ENCODE measurements at regions not wholly inside any gene's neighbourhood (a gene's known extent, or its start where the extent isn't known, plus 50 kb on each side); places are given as distances from the start of the nearest gene placed in this dataset.

DNA sequence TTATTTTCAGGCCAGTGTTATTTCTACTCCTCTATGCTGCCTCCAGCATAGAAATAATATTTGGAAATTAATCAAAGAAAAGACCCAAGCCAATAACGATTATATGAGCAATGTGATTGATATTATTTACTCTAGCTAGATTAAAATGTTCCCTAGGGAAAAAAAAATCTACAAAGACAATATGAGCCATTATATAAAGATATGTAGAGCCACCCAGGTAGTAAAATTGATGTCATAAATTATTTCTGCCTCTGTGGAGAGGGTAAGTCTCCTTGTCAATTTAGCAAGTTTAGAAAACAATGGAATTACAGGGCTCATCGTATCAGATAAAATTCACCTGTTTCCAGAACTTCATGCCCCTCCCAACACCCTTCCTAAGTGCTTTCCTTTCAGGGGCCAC is 202.9 kb downstream of the RDH14 start:
- intact Hi-C loops (cut with DNase I), result no loop called here
- no peak for ATAC-seq (ENCODE audit: poor library complexity)
- no peak for DNase-seq

DNA sequence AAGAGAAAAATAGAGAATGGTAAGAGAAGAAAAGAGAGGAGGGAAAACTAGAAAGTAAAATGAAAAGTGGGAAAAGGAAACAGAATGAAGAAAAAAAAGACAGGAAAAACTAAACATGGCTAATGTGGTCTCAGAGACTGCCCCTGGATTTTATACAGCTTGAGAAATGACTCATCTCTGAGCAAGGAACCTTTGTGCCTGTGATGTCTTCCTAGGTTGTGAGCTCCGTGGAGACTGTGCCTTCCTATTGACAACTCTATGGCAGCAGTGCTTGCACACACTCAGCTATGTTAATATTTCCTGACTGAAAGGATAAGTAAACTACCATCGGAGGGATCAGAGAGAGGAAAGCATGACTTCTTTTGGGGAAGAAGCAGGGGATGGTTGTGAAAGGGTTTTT is 203.8 kb downstream of the RDH14 start:
- DNase-seq (no peak), ATAC-seq (ENCODE audit: poor library complexity) (no peak)
- intact Hi-C loops (cut with DNase I), result no loop called here

DNA sequence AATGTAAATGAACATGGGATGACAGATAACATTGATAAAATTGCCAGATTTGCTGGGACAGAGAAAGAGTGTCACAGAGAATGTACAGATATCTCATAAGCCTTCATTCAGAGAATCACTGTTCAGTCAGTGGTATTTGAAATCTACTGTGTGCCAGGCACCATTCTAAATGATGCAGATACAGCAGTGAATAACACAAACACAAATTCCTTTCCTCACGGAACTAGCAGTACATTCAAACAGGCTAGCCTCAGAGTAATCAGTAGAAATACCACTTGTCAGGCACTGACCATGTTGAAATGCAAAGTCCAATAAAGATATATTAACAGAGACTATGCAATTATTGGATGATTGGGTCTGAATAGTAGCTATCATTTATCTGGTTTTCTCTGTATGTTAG is 211.0 kb downstream of the RDH14 start:
- intact Hi-C loops (cut with DNase I), result no loop called here
- ATAC-seq (ENCODE audit: poor library complexity) (no peak), DNase-seq (no peak)

DNA sequence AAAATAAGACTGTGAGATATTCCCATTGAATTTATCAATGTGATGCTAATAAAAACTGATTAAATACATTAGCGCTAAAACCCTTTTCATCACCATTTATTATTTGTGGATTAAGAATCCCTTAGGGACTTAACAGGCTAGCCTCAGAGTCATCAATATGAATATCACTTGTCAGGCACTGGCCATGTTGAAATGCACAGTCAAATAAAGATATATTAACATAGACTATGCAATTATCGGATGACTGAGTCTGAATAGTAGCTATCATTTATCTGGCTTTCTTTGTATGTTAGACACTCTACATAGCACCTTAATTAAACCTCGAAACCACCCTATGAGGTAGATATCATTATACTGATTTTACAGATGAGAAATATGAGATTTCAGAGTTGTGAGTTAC is 213.6 kb downstream of the RDH14 start:
- intact Hi-C loops (cut with DNase I), result no loop called here
- no peak for DNase-seq
- ATAC-seq (ENCODE audit: poor library complexity), result no peak

DNA sequence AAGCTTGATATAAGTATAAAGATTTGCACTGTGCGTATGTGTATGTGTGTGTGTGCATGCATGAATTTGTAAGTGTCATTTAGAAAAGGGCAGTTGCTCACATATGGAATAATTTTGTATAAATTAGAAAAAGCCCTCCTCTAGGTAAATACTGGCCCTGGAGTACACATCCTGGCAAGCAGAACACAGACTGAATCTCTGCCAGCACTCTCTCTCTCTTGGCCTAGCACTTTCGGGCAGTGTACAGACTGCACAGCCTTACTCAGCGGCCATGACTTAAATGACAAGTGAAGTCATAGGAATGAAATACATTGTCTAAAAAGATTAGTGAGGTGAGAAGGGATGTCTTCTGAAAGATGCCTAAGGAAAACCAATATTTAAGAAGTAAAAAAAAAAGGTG is 214.1 kb downstream of the RDH14 start:
- ATAC-seq (ENCODE audit: poor library complexity) (peak; percentile 97), DNase-seq (no peak)
- intact Hi-C loops (cut with DNase I), result no loop called here

DNA sequence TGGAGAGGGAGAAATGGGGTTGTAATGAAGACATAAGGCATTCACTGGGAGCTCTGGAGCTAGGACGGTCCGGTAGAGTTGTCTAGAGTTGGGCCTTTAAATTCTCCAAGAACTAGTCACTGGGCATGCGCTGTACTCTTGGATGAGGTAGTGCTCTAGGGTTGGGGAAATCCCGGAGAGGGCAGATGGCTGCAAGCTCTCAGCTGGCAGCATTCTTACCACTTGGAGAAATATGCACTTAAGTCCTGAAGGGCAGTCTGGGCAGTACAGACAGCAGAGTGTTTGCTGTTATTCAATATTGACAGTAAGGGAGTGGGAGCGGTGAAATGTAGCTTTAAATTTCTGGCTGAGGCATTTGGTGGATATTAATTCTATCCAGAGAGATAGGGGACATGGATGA is 214.6 kb downstream of the RDH14 start:
- DNase-seq (no peak), ATAC-seq (ENCODE audit: poor library complexity) (peak; percentile 95)
- intact Hi-C loops (cut with DNase I), result no loop called here

DNA sequence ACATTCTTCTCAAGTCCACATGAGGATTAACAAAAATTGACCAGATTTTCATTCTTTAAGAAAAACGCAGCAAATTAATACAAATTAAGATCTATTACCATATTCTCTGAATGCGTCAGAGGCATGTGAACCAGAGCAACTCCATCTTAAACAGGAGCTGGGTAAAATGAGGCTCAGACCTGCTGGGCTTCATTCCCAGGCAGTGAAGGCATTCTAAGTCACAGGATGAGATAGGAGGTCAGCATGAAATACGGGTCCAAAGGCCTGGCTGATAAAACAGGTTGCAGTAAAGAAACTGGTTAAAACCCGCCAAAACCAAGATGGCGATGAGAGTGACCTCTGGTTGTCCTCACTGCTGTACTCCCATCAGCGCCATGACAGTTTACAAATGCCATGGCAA is 217.6 kb downstream of the RDH14 start:
- intact Hi-C loops (cut with DNase I), result no loop called here
- DNase-seq, result no peak
- no peak for ATAC-seq (ENCODE audit: poor library complexity)

DNA sequence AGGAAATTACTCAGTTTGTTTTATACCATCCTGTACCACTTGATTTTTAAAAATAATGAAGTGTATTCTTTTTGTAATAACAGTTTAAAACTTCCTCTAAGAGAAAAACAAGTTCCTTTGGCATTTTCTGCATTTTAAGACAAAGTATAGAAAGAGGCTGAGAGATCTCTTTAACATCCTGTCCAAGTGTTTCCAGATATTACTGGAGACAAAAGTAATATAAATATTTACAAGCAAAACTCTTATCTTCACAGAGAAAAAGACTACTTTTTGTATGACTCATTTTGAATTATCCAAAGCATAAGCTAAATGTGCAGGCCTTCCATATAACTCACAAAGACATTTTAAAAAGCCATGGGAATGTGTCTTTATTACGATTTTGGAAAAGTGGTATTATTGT is 221.1 kb downstream of the RDH14 start:
- no peak for DNase-seq
- intact Hi-C loops (cut with DNase I), result no loop called here
- ATAC-seq (ENCODE audit: poor library complexity), result no peak

DNA sequence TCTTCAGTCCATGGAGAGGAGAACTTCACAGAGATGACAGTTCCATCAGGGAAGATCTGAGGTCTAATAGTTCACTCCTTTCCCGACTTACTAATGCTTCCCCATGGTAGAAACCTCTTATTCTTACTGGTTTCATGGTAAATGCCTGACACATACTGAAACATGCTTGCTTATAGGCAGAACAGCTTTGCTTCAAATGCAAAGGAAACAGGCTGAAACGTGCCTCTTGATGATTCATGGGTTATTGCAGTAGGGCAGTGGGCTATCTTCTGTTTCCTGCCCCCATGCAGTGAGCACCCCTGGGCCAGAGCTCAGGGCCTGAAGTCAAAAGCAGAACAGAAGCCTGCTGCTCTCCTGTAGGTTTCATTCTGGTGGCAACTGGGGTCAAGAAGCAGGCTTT is 223.5 kb downstream of the RDH14 start:
- intact Hi-C loops (cut with DNase I), result no loop called here
- ATAC-seq (ENCODE audit: poor library complexity) (no peak), DNase-seq (no peak)

DNA sequence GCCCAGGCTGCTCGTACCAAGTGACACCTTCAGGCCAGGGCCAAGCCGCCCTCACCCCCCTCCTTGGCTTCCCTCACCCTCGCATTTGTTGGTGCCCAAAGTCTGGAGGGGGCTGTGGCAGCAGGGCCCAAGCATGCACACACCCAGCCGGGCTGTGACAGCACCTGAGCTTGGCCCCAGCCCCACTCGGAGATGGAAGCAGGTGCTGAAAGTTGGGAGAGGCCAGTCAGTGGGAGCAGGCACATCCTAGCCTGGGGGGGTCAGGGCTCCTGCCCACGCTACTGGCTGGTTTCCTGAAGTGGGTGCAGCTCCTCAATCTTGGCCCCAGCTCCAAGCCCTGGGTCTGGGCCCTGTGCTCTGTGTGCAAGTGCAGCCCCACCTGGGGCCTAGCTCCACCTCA is 228.0 kb downstream of the RDH14 start:
- DNase-seq (no peak), ATAC-seq (ENCODE audit: poor library complexity) (no peak)
- intact Hi-C loops (cut with DNase I), result no loop called here

DNA sequence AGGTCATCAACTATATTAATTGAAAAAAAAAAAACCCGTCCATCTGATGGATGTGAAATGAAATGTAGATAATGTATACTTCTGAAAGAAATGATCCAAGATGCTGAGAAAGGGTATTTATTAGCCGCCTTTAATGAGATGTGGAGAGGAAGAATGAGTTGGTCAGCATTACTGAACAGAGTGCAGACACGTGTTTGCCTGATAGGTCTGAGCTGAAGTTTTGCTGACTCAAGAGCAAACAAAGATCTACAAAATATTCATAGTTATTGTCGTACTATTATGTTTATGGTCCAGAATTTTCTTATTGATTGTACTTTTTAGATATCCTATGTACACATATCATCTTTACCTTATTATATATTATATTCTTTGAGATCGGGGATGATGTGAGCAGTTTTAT is 235.3 kb downstream of the RDH14 start:
- intact Hi-C loops (cut with DNase I), result no loop called here
- no peak for DNase-seq
- no peak for ATAC-seq (ENCODE audit: poor library complexity)

DNA sequence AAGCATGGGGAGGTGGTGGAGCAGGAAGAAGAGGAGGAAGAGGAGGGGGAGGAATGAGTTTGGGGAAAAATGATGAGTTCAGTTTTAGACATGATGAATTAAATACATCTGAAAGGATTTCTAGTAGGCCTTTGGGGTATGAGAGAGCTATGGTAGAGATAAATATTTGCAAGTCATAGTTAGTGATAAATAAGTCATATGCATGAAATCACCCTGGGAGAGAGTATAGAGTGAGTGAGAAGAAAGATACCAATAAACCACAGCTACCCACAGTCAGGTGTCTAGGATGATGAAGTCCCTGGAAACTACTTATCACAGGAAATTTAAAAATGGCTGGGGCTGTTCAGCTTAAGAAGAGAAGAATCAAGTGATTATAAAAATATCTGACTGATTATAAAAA is 240.5 kb downstream of the RDH14 start:
- intact Hi-C loops (cut with DNase I), result no loop called here
- DNase-seq, result no peak
- ATAC-seq (ENCODE audit: poor library complexity), result no peak

DNA sequence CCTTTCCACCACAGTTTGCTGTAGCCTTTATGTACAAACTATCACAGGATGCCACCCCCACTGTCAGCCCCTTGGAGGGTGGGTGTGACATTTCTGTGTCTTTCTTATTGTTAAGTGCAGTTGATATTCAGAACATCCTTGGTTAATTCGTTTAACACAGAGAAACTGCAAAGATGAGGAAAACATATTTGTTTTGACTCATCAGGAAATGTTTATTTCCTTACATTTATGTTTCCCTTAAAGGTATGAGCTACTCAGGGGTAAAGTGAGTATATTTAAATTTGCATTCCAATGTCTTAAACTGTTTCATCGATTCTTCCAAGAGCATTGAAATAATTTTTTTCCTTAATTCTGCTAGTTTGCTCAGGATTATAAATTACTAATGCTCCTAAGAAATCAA is 243.4 kb downstream of the RDH14 start:
- ATAC-seq (ENCODE audit: poor library complexity), result no peak
- no peak for DNase-seq
- intact Hi-C loops (cut with DNase I), result no loop called here

DNA sequence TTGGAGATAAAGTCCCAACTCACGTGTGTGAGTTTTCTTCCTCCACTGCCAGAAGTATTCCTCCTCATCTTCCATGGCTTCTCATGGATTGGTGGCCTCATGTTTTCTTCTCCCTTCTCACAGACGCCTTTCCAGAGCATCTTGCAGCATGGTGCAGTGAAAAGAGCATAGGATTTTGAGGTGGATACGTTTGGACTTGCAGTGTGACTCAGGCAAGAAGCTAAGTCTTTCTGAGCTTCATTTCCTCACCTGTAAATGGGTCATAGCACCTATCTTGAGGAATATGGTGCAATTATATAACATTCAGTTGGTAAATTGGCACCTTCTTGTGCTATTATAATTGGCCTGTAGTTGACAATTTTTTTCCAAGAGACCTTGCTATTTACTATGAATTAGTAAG is 247.6 kb downstream of the RDH14 start:
- DNase-seq (no peak), ATAC-seq (ENCODE audit: poor library complexity) (no peak)
- intact Hi-C loops (cut with DNase I), result no loop called here

DNA sequence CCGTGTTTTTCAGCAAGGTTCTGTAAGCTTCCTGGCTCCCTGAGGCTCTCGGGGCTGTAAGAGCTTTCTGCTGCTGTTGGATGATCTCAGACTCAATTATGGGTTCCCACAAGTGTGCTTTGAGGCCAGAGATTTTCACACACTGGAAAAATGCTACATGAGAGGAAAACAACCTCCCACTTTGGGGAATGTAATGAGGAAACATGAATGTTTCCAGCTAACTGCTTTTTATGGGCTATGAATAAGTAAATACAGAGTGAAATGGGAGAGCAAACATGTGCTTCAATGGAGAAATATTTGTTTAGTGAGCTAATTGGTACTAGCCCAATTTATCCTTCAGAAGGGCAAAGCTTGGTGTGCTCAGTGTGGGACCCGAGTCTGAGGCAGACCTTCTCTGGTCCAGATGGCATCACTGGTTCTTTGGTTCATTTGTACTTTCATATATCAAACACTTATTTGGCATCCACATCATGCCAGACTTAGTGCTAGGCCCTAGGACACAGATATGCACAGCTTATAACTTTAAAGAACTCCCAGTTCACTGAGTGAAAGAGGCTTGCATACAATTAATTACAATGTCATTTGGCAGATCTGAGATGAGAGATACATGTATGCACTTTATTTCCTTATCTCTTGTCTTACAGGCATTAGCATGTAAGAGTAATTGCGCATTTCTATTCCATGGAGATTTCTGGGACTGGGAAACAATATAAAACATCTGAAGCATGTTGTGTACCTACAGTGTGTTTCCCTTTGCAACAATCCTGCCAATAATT is 248.8 kb downstream of the RDH14 start:
- intact Hi-C loops (cut with DNase I), result no loop called here
- no peak for DNase-seq

DNA sequence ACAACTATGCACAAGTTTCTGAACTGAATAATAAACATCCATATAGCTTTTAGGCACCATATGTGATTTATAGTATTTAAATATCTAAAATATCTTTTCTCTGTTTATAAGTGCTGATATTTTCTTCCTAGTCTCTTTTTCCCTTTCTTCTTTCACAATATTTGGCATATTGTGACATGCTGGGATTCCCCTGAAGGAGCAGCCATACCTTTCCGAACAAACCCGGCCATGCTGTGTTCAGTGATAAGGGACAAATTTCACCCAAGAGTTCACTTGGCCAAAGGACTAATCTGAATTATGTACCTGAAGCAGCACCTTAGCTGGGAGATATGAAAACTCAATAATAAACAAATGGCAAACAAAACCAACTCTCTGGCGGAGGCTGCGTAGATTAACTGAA is 250.8 kb downstream of the RDH14 start:
- intact Hi-C loops (cut with DNase I), result no loop called here
- DNase-seq (no peak), ATAC-seq (ENCODE audit: poor library complexity) (no peak)

More for the DNA sequence above, 248.8 kb downstream of the RDH14 start:
- ATAC-seq (ENCODE audit: poor library complexity), result no peak

DNA sequence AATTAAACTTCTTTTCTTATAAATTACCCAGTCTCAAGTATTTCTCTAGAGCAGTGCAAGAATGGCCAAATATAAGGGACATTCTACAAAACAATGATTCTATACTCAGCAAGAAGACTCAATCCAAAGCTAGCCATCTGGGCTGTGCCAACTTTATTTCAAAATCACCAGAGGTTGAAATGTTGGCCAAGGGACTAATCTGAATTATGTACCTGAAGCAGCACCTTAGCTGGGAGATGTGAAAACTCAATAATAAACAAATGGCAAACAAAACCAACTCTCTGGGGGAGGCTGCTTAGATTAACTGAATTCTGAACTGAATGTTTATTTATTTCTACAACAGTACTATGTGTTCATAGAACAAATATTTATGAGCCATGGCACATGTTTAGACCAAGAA is 251.3 kb downstream of the RDH14 start:
- intact Hi-C loops (cut with DNase I), result no loop called here
- DNase-seq (no peak), ATAC-seq (ENCODE audit: poor library complexity) (no peak)

DNA sequence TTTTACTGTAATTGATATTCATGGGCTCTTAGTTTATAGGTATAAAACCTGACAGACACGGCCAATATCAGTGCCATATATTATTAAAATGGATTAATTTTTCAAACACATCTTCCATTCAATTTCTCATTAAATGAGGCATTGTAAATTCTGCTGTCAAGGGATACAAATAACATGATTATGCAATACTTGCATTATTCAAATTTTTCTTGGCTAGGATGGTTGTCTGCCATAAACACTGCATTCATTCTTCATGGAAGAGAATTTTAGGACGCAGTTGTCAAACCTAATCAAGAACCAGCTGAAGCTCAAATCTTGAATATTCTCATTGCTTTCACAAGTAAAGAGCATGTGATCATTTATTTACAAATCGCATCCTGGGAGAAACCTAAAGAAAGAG is 255.6 kb downstream of the RDH14 start:
- DNase-seq (no peak), ATAC-seq (ENCODE audit: poor library complexity) (no peak)
- intact Hi-C loops (cut with DNase I), result no loop called here

DNA sequence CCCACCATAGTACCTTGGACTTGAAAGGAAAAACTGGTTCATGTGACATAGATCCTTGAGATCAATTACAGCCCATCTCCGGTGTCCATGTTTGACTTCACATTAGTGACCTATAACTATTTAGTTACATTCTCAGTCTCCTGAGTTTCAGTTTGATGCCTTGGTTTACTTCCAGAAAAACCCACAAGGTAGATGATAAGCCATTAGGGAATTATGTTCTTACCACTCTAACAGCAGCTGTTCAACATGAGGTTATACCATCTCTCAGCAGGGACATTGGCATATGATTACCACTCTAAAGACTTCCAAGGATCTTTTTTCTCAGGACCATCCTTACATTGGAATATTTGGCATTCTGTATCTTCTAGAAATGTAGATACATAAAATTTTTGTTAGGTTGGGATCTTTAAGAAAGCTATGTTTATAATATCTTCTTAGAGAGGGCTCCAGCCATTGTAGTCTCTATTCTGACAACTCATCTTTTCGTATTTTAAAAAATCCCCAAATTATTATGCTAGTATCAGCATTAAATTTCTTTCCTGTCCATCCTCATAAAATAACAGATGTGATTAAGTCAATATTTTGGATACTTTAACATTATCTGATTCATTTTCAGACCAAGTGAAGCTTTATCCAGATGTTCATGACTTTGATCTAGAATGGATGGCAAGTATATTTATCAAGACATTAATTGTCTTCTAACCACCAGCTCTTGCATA is 258.9 kb downstream of the RDH14 start:
- DNase-seq (no peak), ATAC-seq (ENCODE audit: poor library complexity) (no peak)
- intact Hi-C loops (cut with DNase I), result no loop called here

DNA sequence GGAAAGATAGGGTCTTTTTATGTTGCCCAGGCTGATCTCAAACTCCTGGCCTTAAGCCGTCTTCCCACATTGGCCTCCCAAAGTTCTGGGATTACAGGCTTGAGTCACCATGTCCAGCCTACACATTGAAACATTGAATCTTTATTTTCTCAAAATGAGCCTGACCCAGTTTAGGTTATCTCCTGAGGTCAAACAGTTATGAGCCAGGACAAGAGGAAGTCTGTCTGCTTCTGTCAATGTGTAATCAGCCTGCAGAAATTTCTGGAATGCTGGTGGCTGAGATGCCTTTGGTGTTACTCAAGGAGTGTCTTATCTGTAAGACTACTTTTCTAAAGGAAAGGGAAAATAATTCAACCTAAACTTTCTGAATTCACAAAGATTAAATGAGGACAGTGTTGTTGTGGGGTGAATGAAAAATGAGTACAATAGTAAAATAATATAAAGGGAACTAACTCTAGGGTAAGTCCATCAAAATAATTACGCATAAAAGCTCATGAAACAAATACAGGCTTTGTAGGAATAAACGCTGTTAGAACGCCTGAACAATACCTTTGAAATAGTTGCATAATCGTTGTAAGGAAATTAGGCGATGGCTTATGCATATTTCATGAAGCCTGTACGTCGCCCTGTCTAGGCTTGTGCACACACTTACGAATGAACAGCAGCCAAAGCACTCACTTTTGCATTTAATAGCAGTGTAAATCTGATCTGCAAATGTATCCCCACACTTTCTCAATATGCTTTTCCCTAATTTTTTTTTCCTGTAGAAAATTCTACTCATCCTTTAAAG is 260.8 kb downstream of the RDH14 start:
- ATAC-seq (ENCODE audit: poor library complexity) (peak; percentile 38), DNase-seq (no peak)
- intact Hi-C loops (cut with DNase I), result no loop called here
